IgD-negative memory B cell (primary cell): ENCODE measurements at regions not wholly inside any gene's neighbourhood (a gene's known extent, or its start where the extent isn't known, plus 50 kb on each side); places are given as distances from the start of the nearest gene placed in this dataset.

Experiments used
- H3K27ac Mint-ChIP-seq, 3 donors: one replicate each; pipeline ENCODE4 v1.8.0; 2020 to 2022; ENCODE audit warnings: mild to moderate bottlenecking in 3 of 3, mixed read lengths in 3 of 3, moderate library complexity in 1 of 3
- H3K27me3 Mint-ChIP-seq: one replicate; pipeline ENCODE4 v1.8.0; 2021; ENCODE audit warnings: mixed read lengths
- H3K36me3 Mint-ChIP-seq: one replicate; pipeline ENCODE4 v1.8.0; 2020; ENCODE audit warnings: mild to moderate bottlenecking, mixed read lengths
- H3K4me1 Mint-ChIP-seq, 3 donors: one replicate each; pipeline ENCODE4 v1.8.0; 2020 to 2022; ENCODE audit warnings: mixed read lengths in 3 of 3, mild to moderate bottlenecking in 1 of 3
- H3K4me3 Mint-ChIP-seq, 4 donors: one replicate each; pipeline ENCODE4 v1.8.0; 2020 to 2022; ENCODE audit warnings: mild to moderate bottlenecking in 4 of 4, mixed read lengths in 4 of 4, moderate library complexity in 3 of 4
- H3K9me3 Mint-ChIP-seq, 3 donors: one replicate each; pipeline ENCODE4 v1.8.0; 2020 to 2021; ENCODE audit warnings: mixed read lengths in 3 of 3, mild to moderate bottlenecking in 1 of 3

DNA sequence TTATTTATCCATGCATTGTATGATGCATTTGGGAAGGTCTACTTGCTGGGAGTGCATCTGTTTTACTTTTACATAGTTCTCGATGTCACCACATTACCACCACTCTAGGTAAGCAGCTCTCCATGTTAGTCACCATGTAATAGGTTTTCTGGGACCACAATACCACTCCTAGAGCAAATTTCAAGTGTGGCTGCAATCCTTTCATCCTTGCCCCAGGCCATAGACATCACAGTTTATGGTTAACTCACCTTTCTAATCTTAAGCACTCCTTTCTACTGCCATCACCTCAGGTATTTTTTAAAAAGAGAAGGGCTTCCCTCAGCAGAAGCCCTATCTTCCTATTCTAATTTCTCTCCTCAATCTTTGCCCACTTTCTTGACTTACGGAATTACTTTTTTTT lies 354.1 kb downstream of the PLK2 start:
- H3K36me3 Mint-ChIP-seq, result no peaks in the 10 kb centered on the region
- no peak overlapping the region for H3K27ac Mint-ChIP-seq
- H3K4me3 Mint-ChIP-seq, result no peak overlapping the region
- H3K9me3 Mint-ChIP-seq, result peaks cover 0 to 6% (median 0%) of the 10 kb centered on the region in 3 donors
- H3K4me1 Mint-ChIP-seq, result no peaks in the 10 kb centered on the region
- H3K27me3 Mint-ChIP-seq, result peaks cover 3% of the 10 kb centered on the region

- Mint-ChIP-seq H3K27me3 (no peaks in the 10 kb centered on the region), H3K4me1 (no peaks in the 10 kb centered on the region), H3K36me3 (no peaks in the 10 kb centered on the region), H3K4me3 (no peak overlapping the region), H3K9me3 (peaks cover 4 to 12% (median 6%) of the 10 kb centered on the region in 3 donors), H3K27ac (no peak overlapping the region)
Observed at GRCh38 chr5:58099257-58099656, 360.6 kb downstream of the PLK2 start.

GRCh38 chr5:58094031-58094430 lies 365.9 kb downstream of the PLK2 start:
- Mint-ChIP-seq H3K36me3 (no peaks in the 10 kb centered on the region), H3K4me3 (no peak overlapping the region), H3K27ac (no peak overlapping the region), H3K4me1 (no peaks in the 10 kb centered on the region), H3K27me3 (no peaks in the 10 kb centered on the region), H3K9me3 (peaks cover 4 to 8% (median 6%) of the 10 kb centered on the region in 3 donors)

DNA sequence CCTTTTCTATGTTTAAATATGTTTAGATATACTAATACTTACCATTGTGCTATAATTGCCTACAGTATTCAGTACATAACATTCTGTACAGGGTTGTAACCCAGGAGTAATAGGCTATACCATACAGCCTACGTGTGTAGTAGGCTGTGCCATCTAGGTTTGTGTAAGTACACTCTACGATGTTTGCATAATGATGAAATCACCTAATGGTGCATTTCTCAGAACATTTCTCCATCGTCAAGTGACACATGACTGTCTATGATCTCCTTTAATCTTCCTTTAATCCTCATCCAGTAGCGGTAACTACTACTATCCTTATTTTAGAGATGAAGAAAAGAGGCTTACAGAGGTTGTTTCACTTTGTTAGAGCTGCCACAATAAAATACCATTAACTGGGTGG lies 369.2 kb downstream of the PLK2 start:
- Mint-ChIP-seq H3K36me3 (no peaks in the 10 kb centered on the region), H3K27ac (no peak overlapping the region), H3K4me3 (no peak overlapping the region), H3K9me3 (peaks cover 1 to 5% (median 3%) of the 10 kb centered on the region in 3 donors), H3K4me1 (no peaks in the 10 kb centered on the region), H3K27me3 (no peaks in the 10 kb centered on the region)

DNA sequence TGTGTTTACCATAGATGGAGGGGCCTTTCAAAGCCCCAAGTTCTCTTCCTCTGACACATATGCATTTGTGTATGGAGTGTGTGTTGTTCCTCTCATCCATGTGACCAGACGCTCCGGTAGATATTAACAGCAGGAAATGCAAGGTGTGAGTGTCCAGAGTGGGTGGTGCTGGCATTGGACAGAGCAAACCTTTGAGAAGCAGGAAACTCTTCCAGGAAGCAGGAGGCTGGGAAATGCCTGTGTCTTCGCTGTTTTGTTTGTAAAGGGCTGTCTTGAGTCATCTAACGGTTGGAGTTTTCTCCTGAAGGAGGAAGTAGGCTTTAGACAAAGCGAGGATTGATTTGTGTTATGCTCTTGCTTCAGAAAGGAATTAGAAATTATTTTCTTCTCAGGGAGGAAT lies 370.9 kb downstream of the PLK2 start:
- no peaks in the 10 kb centered on the region for H3K4me1 Mint-ChIP-seq

DNA sequence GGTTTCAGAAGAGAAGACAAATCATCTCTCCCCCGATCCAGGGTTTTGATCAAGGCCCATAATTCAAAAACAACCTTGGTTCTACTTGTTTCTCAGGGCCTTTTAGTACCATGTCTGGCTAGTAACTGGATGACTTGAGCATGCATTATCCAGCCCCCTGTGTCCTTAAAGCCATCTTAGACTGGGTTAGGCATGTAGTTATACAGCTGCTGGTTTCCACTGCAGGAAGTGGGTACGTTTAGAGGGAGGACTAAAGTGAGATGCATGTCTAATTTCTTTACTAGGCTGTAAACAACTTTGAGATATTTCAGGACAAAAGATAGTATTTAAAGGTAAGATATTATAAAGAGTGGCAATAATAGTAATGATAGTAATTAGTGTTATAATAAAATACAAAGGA lies 372.0 kb downstream of the PLK2 start:
- Mint-ChIP-seq H3K4me1 (no peaks in the 10 kb centered on the region), H3K9me3 (peaks cover 0 to 5% (median 0%) of the 10 kb centered on the region in 3 donors), H3K36me3 (no peaks in the 10 kb centered on the region), H3K27me3 (no peaks in the 10 kb centered on the region), H3K4me3 (no peak overlapping the region), H3K27ac (no peak overlapping the region)

More for the DNA sequence above, 370.9 kb downstream of the PLK2 start:
- Mint-ChIP-seq H3K36me3 (no peaks in the 10 kb centered on the region), H3K27ac (no peak overlapping the region), H3K9me3 (peaks cover 0 to 5% (median 0%) of the 10 kb centered on the region in 3 donors), H3K4me3 (no peak overlapping the region), H3K27me3 (no peaks in the 10 kb centered on the region)

DNA sequence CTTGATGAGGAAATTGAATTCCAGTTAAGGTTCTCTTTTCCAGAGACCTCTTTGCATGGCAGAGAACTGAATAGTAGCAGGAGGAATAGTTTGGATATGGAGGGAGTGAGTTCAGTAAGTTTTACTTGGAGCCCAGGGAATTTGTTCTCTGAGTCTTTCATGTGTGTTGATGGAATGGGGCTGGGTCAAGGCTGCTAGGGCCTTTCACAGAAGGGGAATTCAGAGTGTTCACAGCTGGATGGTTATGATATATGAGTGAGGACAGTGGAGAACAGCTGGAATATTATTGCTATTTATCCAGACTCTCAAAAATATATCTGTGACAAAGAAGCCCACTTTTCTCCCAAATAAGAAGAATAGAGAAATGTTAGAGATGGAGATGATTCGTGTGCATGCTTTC lies 372.8 kb downstream of the PLK2 start:
- H3K9me3 Mint-ChIP-seq, result peaks cover 0 to 3% (median 0%) of the 10 kb centered on the region in 3 donors
- no peaks in the 10 kb centered on the region for H3K36me3 Mint-ChIP-seq
- H3K4me3 Mint-ChIP-seq, result no peak overlapping the region
- no peak overlapping the region for H3K27ac Mint-ChIP-seq
- H3K27me3 Mint-ChIP-seq, result no peaks in the 10 kb centered on the region
- no peaks in the 10 kb centered on the region for H3K4me1 Mint-ChIP-seq

DNA sequence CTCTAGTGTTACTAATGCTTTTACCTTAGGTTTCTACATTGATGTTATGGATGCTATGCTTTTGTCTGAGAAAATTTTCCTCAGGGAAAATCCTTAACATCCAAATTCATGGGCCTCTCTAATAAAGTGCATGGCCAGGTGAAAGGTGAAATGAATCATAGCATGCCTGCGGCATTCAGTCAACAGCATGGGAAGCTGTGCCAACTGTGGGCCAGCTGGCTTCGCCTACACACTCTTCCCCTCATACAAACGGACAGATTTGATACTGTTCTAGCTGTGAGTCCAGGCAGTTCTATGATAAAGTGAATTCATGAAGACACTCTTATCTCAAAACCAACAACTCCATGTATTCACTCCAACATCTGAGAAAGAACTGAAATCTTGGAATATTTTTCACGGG lies 374.1 kb downstream of the PLK2 start:
- Mint-ChIP-seq H3K4me3 (no peak overlapping the region), H3K36me3 (no peaks in the 10 kb centered on the region), H3K9me3 (no peaks in the 10 kb centered on the region), H3K27ac (no peak overlapping the region), H3K27me3 (no peaks in the 10 kb centered on the region), H3K4me1 (no peaks in the 10 kb centered on the region)

- H3K4me3 Mint-ChIP-seq, result no peak overlapping the region
- no peaks in the 10 kb centered on the region for H3K27me3 Mint-ChIP-seq
- no peaks in the 10 kb centered on the region for H3K36me3 Mint-ChIP-seq
Observed at GRCh38 chr5:58081435-58081834, 378.5 kb downstream of the PLK2 start.

DNA sequence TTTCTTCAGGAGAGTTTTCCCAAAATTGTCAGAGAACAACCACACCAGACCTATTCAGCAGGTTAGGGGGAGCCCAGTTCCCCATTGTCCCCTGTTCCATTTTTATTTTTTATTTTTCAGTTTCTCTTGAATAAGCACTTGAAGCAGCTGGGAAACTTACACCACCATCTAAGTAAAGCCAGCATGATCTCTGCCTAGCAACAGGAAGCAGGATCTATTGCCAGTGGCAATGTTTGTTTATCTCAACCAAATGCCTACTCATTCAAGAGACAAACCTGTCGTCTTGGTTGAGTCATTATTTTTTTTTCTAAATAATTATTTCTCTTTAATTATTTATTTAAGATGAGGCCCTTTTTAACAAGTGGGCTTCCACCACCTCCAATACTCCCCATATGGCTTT lies 379.3 kb downstream of the PLK2 start:
- Mint-ChIP-seq H3K27ac (no peak overlapping the region), H3K4me1 (no peaks in the 10 kb centered on the region), H3K27me3 (no peaks in the 10 kb centered on the region), H3K9me3 (no peaks in the 10 kb centered on the region), H3K36me3 (no peaks in the 10 kb centered on the region), H3K4me3 (peak overlapping the region in 1 of 4 donors; percentile 35)

More at GRCh38 chr5:58081435-58081834, 378.5 kb downstream of the PLK2 start:
- Mint-ChIP-seq H3K9me3 (no peaks in the 10 kb centered on the region), H3K27ac (no peak overlapping the region), H3K4me1 (no peaks in the 10 kb centered on the region)

DNA sequence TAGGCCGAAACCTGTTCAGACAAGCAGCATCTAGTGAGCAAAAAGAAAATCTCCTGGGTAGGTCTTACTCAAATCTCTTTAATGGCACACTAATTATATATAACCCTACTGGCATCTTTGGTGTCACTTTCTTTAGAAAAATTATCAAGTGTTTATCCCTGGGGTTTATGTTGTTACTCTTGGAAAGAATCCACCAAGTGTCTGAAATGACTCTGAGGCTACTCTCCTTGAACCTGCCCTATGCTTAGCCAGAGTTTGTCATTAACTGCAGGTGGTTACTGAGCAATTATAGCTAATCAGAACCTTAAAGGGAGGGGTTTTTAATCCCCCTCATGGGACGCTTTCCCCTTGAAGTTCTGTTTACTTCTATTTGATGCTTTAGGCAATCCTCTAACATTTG lies 381.9 kb downstream of the PLK2 start:
- H3K4me1 Mint-ChIP-seq, result peaks cover 0 to 2% (median 0%) of the 10 kb centered on the region in 3 donors
- H3K27me3 Mint-ChIP-seq, result peaks cover 4% of the 10 kb centered on the region
- no peaks in the 10 kb centered on the region for H3K9me3 Mint-ChIP-seq
- no peaks in the 10 kb centered on the region for H3K36me3 Mint-ChIP-seq
- H3K27ac Mint-ChIP-seq, result no peak overlapping the region
- H3K4me3 Mint-ChIP-seq, result no peak overlapping the region

GRCh38 chr5:58077416-58077815 lies 382.5 kb downstream of the PLK2 start:
- Mint-ChIP-seq H3K9me3 (no peaks in the 10 kb centered on the region), H3K4me1 (peaks cover 0 to 2% (median 0%) of the 10 kb centered on the region in 3 donors), H3K4me3 (no peak overlapping the region), H3K36me3 (no peaks in the 10 kb centered on the region), H3K27me3 (peaks cover 4% of the 10 kb centered on the region), H3K27ac (no peak overlapping the region)

DNA sequence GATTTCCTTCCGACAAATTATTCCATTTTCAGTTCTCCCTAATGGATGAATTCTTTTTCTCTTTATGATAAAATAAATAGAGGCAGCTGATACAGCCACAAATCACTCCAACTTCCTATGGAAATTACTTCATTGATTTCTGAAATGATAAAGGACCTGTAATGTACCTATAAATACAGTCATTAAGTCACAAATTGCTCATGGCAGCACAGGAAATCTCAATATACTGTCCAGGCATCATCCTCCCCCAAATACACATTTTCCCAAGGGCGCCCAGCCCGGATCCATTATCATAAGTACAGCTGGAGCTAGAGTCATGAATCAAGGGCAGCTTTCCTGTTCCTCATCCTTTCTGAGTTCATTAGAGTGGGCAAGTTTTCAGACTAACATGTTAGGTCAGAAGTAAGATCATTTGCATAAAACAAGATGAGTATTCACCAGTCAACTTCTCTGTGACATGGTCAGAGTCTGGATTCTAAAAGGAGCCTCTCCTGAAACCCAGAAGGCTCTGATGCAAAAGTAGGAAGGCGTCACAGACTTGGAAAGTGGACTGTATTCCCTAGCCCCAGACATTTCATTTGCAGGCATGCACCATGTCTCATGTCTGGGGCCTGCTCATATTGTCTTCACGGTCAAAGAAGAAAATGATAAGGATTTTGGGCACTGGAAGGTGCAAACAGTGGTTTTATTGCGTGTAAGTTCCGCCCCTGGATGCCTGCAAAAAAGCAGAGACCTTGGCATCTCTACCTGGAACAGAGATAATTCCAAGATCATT lies 383.2 kb downstream of the PLK2 start:
- H3K4me1 Mint-ChIP-seq, result peaks cover 0 to 2% (median 1%) of the 10 kb centered on the region in 3 donors
- H3K27ac Mint-ChIP-seq, result no peak overlapping the region
- H3K4me3 Mint-ChIP-seq, result no peak overlapping the region
- H3K27me3 Mint-ChIP-seq, result peaks cover 4% of the 10 kb centered on the region
- H3K36me3 Mint-ChIP-seq, result no peaks in the 10 kb centered on the region
- H3K9me3 Mint-ChIP-seq, result no peaks in the 10 kb centered on the region

GRCh38 chr5:58075907-58076306 lies 384.0 kb downstream of the PLK2 start:
- H3K4me1 Mint-ChIP-seq, result peaks cover 0 to 2% (median 1%) of the 10 kb centered on the region in 3 donors
- no peaks in the 10 kb centered on the region for H3K9me3 Mint-ChIP-seq
- H3K36me3 Mint-ChIP-seq, result no peaks in the 10 kb centered on the region
- H3K27ac Mint-ChIP-seq, result no peak overlapping the region
- peaks cover 4% of the 10 kb centered on the region for H3K27me3 Mint-ChIP-seq
- H3K4me3 Mint-ChIP-seq, result no peak overlapping the region

GRCh38 chr5:58074717-58075116 lies 385.2 kb downstream of the PLK2 start:
- H3K4me3 Mint-ChIP-seq, result no peak overlapping the region
- H3K27ac Mint-ChIP-seq, result no peak overlapping the region
- H3K9me3 Mint-ChIP-seq, result no peaks in the 10 kb centered on the region
- no peaks in the 10 kb centered on the region for H3K36me3 Mint-ChIP-seq
- H3K27me3 Mint-ChIP-seq, result peaks cover 4% of the 10 kb centered on the region
- peaks cover 0 to 2% (median 1%) of the 10 kb centered on the region in 3 donors for H3K4me1 Mint-ChIP-seq

DNA sequence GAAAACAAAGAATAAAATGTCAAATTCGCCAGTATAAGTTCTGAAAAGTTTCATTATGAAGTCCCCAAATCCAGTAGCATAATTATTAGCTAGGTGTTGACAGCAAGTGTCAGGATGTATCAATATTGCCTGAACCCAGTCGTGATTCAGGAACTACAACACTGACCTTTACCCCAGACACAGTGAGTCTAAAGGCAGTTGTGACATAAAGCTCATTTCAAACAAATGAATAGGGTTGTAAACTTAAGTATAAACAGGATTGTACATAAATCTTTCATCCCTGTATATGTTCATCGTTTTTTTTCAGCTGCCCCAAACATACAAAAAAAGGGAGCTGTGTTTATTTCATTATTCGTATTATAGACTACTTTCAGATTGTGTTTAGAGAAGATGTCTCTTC lies 385.7 kb downstream of the PLK2 start:
- no peak overlapping the region for H3K27ac Mint-ChIP-seq
- H3K4me1 Mint-ChIP-seq, result peaks cover 0 to 2% (median 1%) of the 10 kb centered on the region in 3 donors
- H3K27me3 Mint-ChIP-seq, result peaks cover 4% of the 10 kb centered on the region
- H3K9me3 Mint-ChIP-seq, result no peaks in the 10 kb centered on the region
- no peaks in the 10 kb centered on the region for H3K36me3 Mint-ChIP-seq
- no peak overlapping the region for H3K4me3 Mint-ChIP-seq
